Astrocyte of the spinal cord (primary cell): ENCODE measurements at regions not wholly inside any gene's neighbourhood (a gene's known extent, or its start where the extent isn't known, plus 50 kb on each side); places are given as distances from the start of the nearest gene placed in this dataset.
"Not testable (repeated sequence)": the region's sequence is repeated elsewhere in the genome, so short reads cannot be mapped to it uniquely, and the experiment has no call there.

Experiments used
- DNase-seq: peaks from one replicate; pipeline ENCODE4 v3.0.0; 2011; ENCODE audit warnings: low read depth, low spot score
- H3K4me3 ChIP-seq: 2 replicates; pipeline ENCODE4 v1.5.1; 2011; ENCODE audit warnings: low read depth, mild to moderate bottlenecking, low read length, moderate library complexity
- in situ Hi-C: cut with HindIII; loops from 2 replicates; pipeline ENCODE4 v1.10.0; 2017; ENCODE audit warnings: low sequenced_read_pairs
- TF ChIP-seq, protein P1 (sequence below): IDR thresholded peaks from 2 replicates; pipeline ENCODE4 v1.5.1; 2012; ENCODE audit warnings: low read depth, mild to moderate bottlenecking, low read length, inconsistent platforms

DNA sequence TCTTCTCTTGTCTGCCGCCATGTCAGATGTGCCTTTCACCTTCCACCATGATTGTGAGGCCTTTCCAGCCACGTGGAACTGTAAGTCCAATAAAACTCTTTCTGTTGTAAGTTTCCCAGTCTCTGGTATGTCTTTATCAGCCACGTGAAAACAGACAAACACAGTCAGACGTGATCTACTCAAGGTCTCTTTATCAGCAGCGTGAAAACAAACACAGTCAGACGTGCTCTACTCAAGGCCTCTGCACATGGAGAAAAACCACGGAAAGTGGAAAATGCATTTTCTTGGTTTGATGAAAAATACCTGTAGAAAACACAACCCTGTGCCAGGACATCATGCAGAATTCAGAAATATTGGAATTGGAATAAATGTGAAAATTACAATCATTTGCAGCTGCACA, 1115.7 kb downstream of the TMEM121 start:
- TF ChIP-seq, protein P1, sequence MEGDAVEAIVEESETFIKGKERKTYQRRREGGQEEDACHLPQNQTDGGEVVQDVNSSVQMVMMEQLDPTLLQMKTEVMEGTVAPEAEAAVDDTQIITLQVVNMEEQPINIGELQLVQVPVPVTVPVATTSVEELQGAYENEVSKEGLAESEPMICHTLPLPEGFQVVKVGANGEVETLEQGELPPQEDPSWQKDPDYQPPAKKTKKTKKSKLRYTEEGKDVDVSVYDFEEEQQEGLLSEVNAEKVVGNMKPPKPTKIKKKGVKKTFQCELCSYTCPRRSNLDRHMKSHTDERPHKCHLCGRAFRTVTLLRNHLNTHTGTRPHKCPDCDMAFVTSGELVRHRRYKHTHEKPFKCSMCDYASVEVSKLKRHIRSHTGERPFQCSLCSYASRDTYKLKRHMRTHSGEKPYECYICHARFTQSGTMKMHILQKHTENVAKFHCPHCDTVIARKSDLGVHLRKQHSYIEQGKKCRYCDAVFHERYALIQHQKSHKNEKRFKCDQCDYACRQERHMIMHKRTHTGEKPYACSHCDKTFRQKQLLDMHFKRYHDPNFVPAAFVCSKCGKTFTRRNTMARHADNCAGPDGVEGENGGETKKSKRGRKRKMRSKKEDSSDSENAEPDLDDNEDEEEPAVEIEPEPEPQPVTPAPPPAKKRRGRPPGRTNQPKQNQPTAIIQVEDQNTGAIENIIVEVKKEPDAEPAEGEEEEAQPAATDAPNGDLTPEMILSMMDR = no peak
- no peak overlapping the region for H3K4me3 ChIP-seq
- no peak for DNase-seq
- in situ Hi-C loops = no loop called here

DNA sequence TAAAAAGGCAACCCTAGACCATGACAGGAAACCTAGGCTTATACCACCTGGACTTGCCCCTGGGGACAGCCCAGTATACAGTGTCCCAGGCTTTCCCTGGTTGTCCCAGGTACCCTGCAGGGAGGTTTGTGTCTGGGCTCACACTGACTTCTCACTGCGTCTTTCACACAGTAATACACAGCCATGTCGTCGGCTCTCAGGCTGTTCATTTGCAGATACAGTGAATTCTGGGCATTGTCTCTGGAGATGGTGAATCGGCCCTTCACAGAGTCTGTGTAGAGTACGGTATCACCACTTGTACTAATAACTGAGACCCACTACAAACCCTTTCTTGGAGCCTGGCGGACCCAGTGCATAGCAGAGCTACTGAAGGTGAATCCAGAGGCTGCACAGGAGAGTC, 1116.6 kb downstream of the TMEM121 start:
- DNase-seq, in situ Hi-C loops, H3K4me3 ChIP-seq: not testable (repeated sequence)

DNA sequence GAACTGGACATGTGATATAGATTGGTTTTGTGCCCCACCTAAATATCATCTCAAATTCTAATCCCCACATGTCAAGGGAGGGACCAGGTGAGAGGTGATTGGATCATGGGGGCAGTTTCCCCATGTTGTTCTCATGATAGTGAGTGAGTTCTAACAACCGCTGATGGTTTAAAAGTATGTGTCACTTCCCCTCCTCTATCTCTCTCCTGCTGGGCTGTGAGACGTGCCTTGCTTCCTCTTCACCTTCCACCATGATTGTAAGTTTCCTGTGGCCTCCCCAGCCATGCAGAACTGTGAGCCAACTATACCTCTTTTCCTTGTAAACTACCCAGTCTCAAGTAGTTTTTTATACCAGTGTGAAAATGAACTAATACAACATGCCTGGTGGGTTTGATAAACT, 1122.5 kb downstream of the TMEM121 start:
- DNase-seq, in situ Hi-C loops, H3K4me3 ChIP-seq: not testable (repeated sequence)

DNA sequence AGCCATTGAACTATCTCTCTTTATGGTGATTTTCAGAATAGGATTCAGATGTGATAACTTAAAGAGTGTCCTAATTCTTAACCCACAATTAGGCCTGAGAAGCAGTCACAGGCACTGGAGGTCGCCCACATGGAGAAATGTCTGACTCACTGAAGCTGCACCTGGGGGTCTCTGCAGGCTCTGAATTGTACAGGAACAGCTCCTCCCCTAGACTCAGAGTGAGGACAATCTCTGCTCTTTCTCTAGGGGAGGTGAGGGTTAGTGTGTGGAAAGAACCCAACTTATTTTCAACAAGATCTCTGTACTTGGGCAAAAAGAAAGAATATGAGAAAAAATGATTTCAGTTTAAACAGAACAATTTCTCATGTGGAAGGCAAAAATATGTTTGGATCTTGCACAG, 1124.6 kb downstream of the TMEM121 start:
- no peak for DNase-seq
- H3K4me3 ChIP-seq = no peak overlapping the region
- in situ Hi-C loops = no loop called here
- TF ChIP-seq, protein P1 = no peak

DNA sequence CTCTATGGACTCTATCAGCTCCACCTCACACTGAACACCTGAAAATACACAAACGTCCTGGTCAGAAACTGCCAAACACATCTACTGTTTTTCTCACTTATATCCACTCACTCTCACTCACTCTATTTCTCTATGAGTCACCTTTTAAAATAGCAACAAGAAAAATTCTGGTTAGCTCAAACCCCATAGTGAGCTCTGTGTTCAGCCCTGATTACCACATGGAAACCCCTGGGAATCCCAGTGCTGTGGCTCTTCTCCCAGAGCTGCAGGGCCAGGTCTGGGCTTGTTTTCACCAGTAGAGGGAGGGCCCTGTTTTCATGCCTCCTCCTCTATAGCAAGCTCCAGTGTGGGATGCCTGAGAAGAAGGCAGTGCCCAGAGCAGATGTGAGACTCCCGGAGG, 1126.1 kb downstream of the TMEM121 start:
- in situ Hi-C loops = no loop called here
- TF ChIP-seq, protein P1 = no peak
- no peak for DNase-seq
- no peak overlapping the region for H3K4me3 ChIP-seq

DNA sequence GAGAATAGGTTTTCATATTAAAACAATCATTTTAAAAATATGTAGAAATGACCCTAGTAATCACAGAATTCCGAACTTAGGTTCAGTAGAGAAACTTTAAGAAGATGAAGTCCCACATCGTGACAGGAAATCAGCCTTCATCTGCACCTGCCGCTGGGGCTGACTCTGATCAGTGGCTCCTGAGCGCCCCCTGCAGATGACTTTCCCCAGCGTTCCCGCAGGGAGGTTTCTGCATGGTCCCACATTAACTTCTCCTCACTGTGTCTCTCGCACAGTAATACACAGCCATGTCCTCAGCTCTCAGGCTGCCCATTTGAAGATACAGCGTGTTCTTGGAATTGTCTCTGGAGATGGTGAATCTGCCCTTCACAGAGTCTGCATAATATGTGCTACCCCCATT, 1131.1 kb downstream of the TMEM121 start:
- TF ChIP-seq, protein P1 = no peak
- no peak overlapping the region for H3K4me3 ChIP-seq
- in situ Hi-C loops = no loop called here
- no peak for DNase-seq

DNA sequence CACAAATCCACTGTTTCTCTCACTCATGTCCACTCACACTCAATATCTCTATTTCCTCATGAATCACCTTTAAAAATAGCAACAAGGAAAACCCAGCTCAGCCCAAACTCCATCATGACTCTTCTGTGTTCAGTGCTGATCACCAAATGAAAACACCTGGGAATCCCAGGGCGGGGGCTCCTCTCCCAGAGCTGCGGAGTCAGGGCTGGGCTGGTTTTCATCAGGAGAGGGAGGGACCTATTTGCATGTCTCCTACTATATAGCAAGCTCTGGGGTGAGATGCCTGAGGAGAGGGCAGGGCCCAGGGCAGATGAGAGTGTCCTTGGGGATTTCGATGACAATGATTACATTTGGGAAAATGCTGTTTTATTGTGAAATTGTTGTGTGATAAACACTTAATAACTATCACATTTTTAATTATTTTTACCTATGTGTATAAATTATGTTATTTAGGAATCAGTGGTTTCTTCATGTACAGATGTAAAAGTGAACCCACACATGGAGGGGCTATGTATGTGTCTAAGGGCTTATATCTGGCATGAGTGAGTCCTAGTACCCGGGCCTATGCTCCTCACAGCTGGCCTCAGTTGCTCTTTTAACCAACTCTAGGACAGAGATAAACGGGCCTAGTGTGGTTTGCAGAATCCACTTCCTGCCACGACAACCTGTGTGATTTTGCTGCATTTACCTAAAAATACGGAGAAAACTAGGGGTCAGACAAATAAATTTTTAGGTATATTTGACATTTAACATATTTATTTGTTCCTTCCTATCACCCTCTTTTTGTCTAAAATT, 1131.9 kb downstream of the TMEM121 start:
- DNase-seq, in situ Hi-C loops: not testable (repeated sequence)

DNA sequence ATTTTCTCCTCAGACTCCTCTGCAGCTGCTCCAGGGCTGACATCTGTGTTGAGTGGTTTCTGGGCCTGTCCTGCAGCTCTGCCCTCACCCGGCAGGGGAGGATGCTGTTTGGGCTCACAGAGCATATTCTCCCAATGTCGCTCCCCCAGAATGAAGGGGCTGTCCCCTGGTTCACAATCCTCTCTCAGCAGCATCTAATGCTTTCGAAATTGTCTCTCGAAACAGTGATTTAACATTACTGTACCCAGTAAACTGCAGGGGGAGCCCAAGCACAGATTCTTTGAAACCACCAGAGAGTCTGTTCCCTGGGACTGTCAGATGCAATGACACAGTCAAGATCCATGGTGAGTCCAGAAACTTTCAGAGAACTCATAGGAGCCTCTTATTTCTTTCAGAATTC, 1135.2 kb downstream of the TMEM121 start:
- DNase-seq, in situ Hi-C loops, H3K4me3 ChIP-seq: not testable (repeated sequence)

More for the DNA sequence above, 1131.9 kb downstream of the TMEM121 start:
- H3K4me3 ChIP-seq = not testable (repeated sequence)
